ENCODE measurements at regions not wholly inside any gene's neighbourhood (a gene's known extent, or its start where the extent isn't known, plus 50 kb on each side); places are given as distances from the start of the nearest gene placed in this dataset.

- H3K9me3 Mint-ChIP-seq, result no peaks in the 10 kb centered on the region
- H3K27ac Mint-ChIP-seq, result no peak overlapping the region; a peak in 1 of 7 replicates
- H4K91ac ChIP-seq (ENCODE audit: insufficient read length, low read depth, low read length), result no peak overlapping the region
- no peak overlapping the region for H3K56ac ChIP-seq (ENCODE audit: insufficient read length, low read depth, low read length)
- H3K9me3 ChIP-seq (ENCODE audit: control insufficient read depth, low read depth, low read length), result no peaks in the 10 kb centered on the region
- H2BK120ac ChIP-seq (ENCODE audit: low read depth, low read length, poor library complexity, severe bottlenecking), result no peak overlapping the region
- no peak for TF ChIP-seq CTCF (conservative IDR thresholded peaks at IDR 0.05)
- WGBS (ENCODE audit: extremely low coverage, insufficient read length, low lambda C conversion rate), result no CpG with 5 or more reads among the region's 19 CpGs
- no peak overlapping the region for H3K27ac ChIP-seq (ENCODE audit: insufficient read length, low read depth, low read length)
- H2BK20ac ChIP-seq (ENCODE audit: low read depth, low read length, poor library complexity, severe bottlenecking), result no peak overlapping the region
- no peaks in the 10 kb centered on the region for H3K27me3 ChIP-seq (ENCODE audit: insufficient read depth, low read length)
- H4K5ac ChIP-seq (ENCODE audit: insufficient read length, low read depth, low read length), result no peak overlapping the region
- no peak overlapping the region for H3K23ac ChIP-seq (ENCODE audit: insufficient read length, low read depth, low read length)
- H3T11ph ChIP-seq (ENCODE audit: low read length), result no peak overlapping the region
- peaks cover 6% of the 10 kb centered on the region; the same call in 1 of the 2 replicates for H3K4me1 ChIP-seq (ENCODE audit: insufficient read depth, low read length)
- H4K8ac ChIP-seq (replicated peaks; ENCODE audit: insufficient read length, low read depth, low read length), result no peak overlapping the region
- no peaks in the 10 kb centered on the region for H3K79me1 ChIP-seq (ENCODE audit: insufficient read depth, low read depth, low read length, poor library complexity, severe bottlenecking)
- peak; percentile 27 for DNase-seq
- H3K9ac ChIP-seq (ENCODE audit: extremely low read depth, insufficient read length, low read length), result no peak overlapping the region
- no peak overlapping the region for H2AK5ac ChIP-seq (ENCODE audit: insufficient read length, low read length)
- no peak overlapping the region for H3K18ac ChIP-seq (ENCODE audit: insufficient read length, low read depth, low read length)
- H3K36me3 Mint-ChIP-seq (ENCODE audit: insufficient read depth in 1 of 3, low read depth in 3 of 3), result no peaks in the 10 kb centered on the region; a peak in 1 of 7 replicates
- H3K27me3 Mint-ChIP-seq (ENCODE audit: low read depth), result peaks cover 16% of the 10 kb centered on the region
- H2BK12ac ChIP-seq (ENCODE audit: insufficient read length, low read depth, low read length), result no peak overlapping the region
- no peak overlapping the region for H2BK5ac ChIP-seq (ENCODE audit: insufficient read length, low read length)
- no peak overlapping the region for H2BK15ac ChIP-seq (ENCODE audit: low read depth, low read length)
- no peak overlapping the region for H3K14ac ChIP-seq (ENCODE audit: insufficient read depth, low read length)
- no peaks in the 10 kb centered on the region for H4K20me1 ChIP-seq (ENCODE audit: control insufficient read depth, insufficient read depth, insufficient read length)
- H3K79me2 ChIP-seq (ENCODE audit: insufficient read depth, low read length), result no peaks in the 10 kb centered on the region
- no peak overlapping the region for H3K4ac ChIP-seq (ENCODE audit: low read depth, low read length)
- H3K4me1 Mint-ChIP-seq, result peaks cover 51 to 61% of the 10 kb centered on the region in 2 experiments
- no peak overlapping the region for H2AFZ ChIP-seq (ENCODE audit: low read length)
- H3K4me3 Mint-ChIP-seq, result no peak overlapping the region
- no peaks in the 10 kb centered on the region for H3K23me2 ChIP-seq (ENCODE audit: insufficient read length, low read depth, low read length, poor library complexity, severe bottlenecking)
- H3K4me2 ChIP-seq (ENCODE audit: insufficient read depth, insufficient read length, low read length), result no peak overlapping the region
Measured at GRCh38 chr6:168158213-168158979, 79.4 kb upstream of the FRMD1 start.
